IMR-90 (cell line): ENCODE measurements at regions not wholly inside any gene's neighbourhood (a gene's known extent, or its start where the extent isn't known, plus 50 kb on each side); places are given as distances from the start of the nearest gene placed in this dataset.

ENCODE experiments used
- ATAC-seq: fragments of 200-7000 bp; cut with Tn5 transposase; 2 replicates; pipeline ENCODE4 v1.9.1; 2020; ENCODE audit warnings: low read depth, mild to moderate bottlenecking, moderate library complexity
- BruUV-seq: library from RNA; stranded (reverse); fragments of 400-500 nt; replicated peaks from 2 replicates; lab custom pipeline; 2021; lab: Mats Ljungman, UMichigan
- CTCF ChIA-PET: fragments of 300-600 bp; formaldehyde crosslinking; extraction: SDS; loops from one replicate; lab custom pipeline; 2021; ENCODE audit warnings: antibody characterized with exemption; lab: Yijun Ruan, JAX
- POLR2A ChIA-PET: fragments of 300-600 bp; sonication (Branson Sonifier 250); formaldehyde crosslinking; loops from one replicate; lab custom pipeline; 2022; ENCODE audit warnings: antibody characterized with exemption; ENCODE audit not compliant: unreplicated experiment; lab: Charles Lee
- DNase-seq: peaks from one replicate; pipeline ENCODE4 v3.0.0; 2013
- H2AFZ ChIP-seq: replicated peaks from 2 replicates; pipeline ENCODE3; 2013; ENCODE audit warnings: low read length, mild to moderate bottlenecking; ENCODE audit not compliant: poor library complexity
- H2AK5ac ChIP-seq: 2 replicates; pipeline ENCODE4 v1.6.1; 2013; ENCODE audit warnings: low read depth, low read length, inconsistent platforms
- H2AK9ac ChIP-seq: replicated peaks from 2 replicates; pipeline ENCODE3; 2013; ENCODE audit warnings: mild to moderate bottlenecking, low read depth, low read length, moderate library complexity; ENCODE audit not compliant: poor library complexity
- H2BK120ac ChIP-seq: 2 replicates; pipeline ENCODE4 v1.6.1; 2013; ENCODE audit warnings: low read depth, low read length, inconsistent platforms
- H2BK15ac ChIP-seq: 3 replicates; pipeline ENCODE4 v1.6.1; 2013; ENCODE audit warnings: low read depth, low read length, inconsistent platforms
- H2BK20ac ChIP-seq: 2 replicates; pipeline ENCODE4 v1.6.1; 2013; ENCODE audit warnings: low read depth, mild to moderate bottlenecking, inconsistent platforms, low read length, moderate library complexity
- H2BK5ac ChIP-seq: 2 replicates; pipeline ENCODE4 v1.6.1; 2013; ENCODE audit warnings: mild to moderate bottlenecking, low read depth, low read length, inconsistent platforms; ENCODE audit not compliant: poor library complexity, severe bottlenecking
- H3K14ac ChIP-seq: replicated peaks from 2 replicates; pipeline ENCODE4 v1.6.1; 2013; ENCODE audit warnings: low read depth, low read length, inconsistent platforms
- H3K18ac ChIP-seq: 2 replicates; pipeline ENCODE4 v1.6.1; 2013; ENCODE audit warnings: low read depth, low read length, control low read depth
- H3K23ac ChIP-seq: 2 replicates; pipeline ENCODE4 v1.6.1; 2013; ENCODE audit warnings: low read depth, low read length, inconsistent platforms
- H3K27ac ChIP-seq: 2 replicates; pipeline ENCODE4 v1.5.1; 2013; ENCODE audit warnings: mild to moderate bottlenecking, control low read depth, low read length; ENCODE audit not compliant: insufficient read depth
- H3K27me3 ChIP-seq: 2 replicates; pipeline ENCODE4 v1.6.1; 2013; ENCODE audit warnings: low read length; ENCODE audit not compliant: control insufficient read depth, insufficient read depth
- H3K36me3 ChIP-seq: 2 replicates; pipeline ENCODE4 v1.6.1; 2013; ENCODE audit warnings: low read length, mixed read lengths; ENCODE audit not compliant: control insufficient read depth, insufficient read depth
- H3K4ac ChIP-seq: 2 replicates; pipeline ENCODE4 v1.6.1; 2013; ENCODE audit warnings: low read depth, low read length, inconsistent platforms
- H3K4me1 ChIP-seq: 2 replicates; pipeline ENCODE4 v1.6.1; 2013; ENCODE audit warnings: low read length, mixed read lengths; ENCODE audit not compliant: control insufficient read depth, insufficient read depth
- H3K4me2 ChIP-seq: 2 replicates; pipeline ENCODE4 v1.6.1; 2013; ENCODE audit warnings: low read depth, mild to moderate bottlenecking, control low read depth, low read length, moderate library complexity
- H3K4me3 ChIP-seq: 2 replicates; pipeline ENCODE4 v1.5.1; 2013; ENCODE audit warnings: low read depth, mild to moderate bottlenecking, control low read depth, low read length, moderate library complexity; ENCODE audit not compliant: insufficient read depth
- H3K56ac ChIP-seq: 2 replicates; pipeline ENCODE4 v1.6.1; 2013; ENCODE audit warnings: low read length, inconsistent platforms; ENCODE audit not compliant: insufficient read depth; ENCODE audit errors: extremely low read depth
- H3K79me1 ChIP-seq, 2 experiments: 2 replicates each; pipeline ENCODE4 v1.6.1; 2013; ENCODE audit warnings: low read length in 2 of 2, inconsistent platforms in 1 of 2, low read depth in 1 of 2
- H3K9ac ChIP-seq: 2 replicates; pipeline ENCODE4 v1.6.1; 2013; ENCODE audit warnings: low read depth, low read length, control low read depth
- H3K9me1 ChIP-seq: 2 replicates; pipeline ENCODE4 v1.6.1; 2013; ENCODE audit warnings: low read length, inconsistent platforms; ENCODE audit not compliant: insufficient read depth
- H3K9me3 ChIP-seq: 2 replicates; pipeline ENCODE4 v1.6.1; 2013; ENCODE audit warnings: low read length; ENCODE audit not compliant: control insufficient read depth, insufficient read depth
- H4K20me1 ChIP-seq: 2 replicates; pipeline ENCODE4 v1.6.1; 2013; ENCODE audit warnings: low read length, inconsistent platforms; ENCODE audit not compliant: insufficient read depth
- H4K5ac ChIP-seq: 2 replicates; pipeline ENCODE4 v1.6.1; 2013; ENCODE audit warnings: mild to moderate bottlenecking, low read depth, low read length, control low read depth
- H4K8ac ChIP-seq, 2 experiments: 2 replicates each; pipeline ENCODE4 v1.6.1; 2013; ENCODE audit warnings: low read depth in 2 of 2, low read length in 2 of 2, control low read depth in 1 of 2, inconsistent platforms in 1 of 2
- H4K91ac ChIP-seq: 2 replicates; pipeline ENCODE4 v1.6.1; 2013; ENCODE audit warnings: low read depth, low read length, inconsistent platforms; ENCODE audit not compliant: insufficient read depth
- BHLHE40 ChIP-seq: fragments of 150-350 bp; IDR thresholded peaks from 2 replicates; pipeline ENCODE4 v1.6.1; 2016; ENCODE audit warnings: mild to moderate bottlenecking, low read depth, low read length
- CEBPB ChIP-seq: IDR thresholded peaks from 2 replicates; pipeline ENCODE4 v1.6.1; 2012; ENCODE audit warnings: low read depth, low read length, improper control_type of control experiment
- MAFK ChIP-seq: IDR thresholded peaks from 2 replicates; pipeline ENCODE4 v1.6.1; 2012; ENCODE audit warnings: low read depth, low read length, improper control_type of control experiment
- MAZ ChIP-seq: IDR thresholded peaks from 2 replicates; pipeline ENCODE4 v1.6.1; 2012; ENCODE audit warnings: low read depth, mild to moderate bottlenecking, low read length, improper control_type of control experiment, moderate library complexity, borderline replicate concordance
- MXI1 ChIP-seq: IDR thresholded peaks from 2 replicates; pipeline ENCODE4 v1.6.1; 2012; ENCODE audit warnings: low read depth, mild to moderate bottlenecking, low read length, moderate library complexity, borderline replicate concordance
- NFE2L2 ChIP-seq: fragments of 150-350 bp; IDR thresholded peaks from 2 replicates; pipeline ENCODE4 v1.6.1; 2016; ENCODE audit warnings: low read depth, mild to moderate bottlenecking, low read length
- RCOR1 ChIP-seq: IDR thresholded peaks from 2 replicates; pipeline ENCODE4 v1.6.1; 2012; ENCODE audit warnings: mild to moderate bottlenecking, low read length, improper control_type of control experiment; ENCODE audit not compliant: insufficient replicate concordance
- RFX5 ChIP-seq: IDR thresholded peaks from 2 replicates; pipeline ENCODE4 v1.8.0; 2012; ENCODE audit warnings: low read depth, mild to moderate bottlenecking, low read length, moderate library complexity
- WGBS, 2 experiments: methylation state at CpG; one replicate each; pipeline versions ENCODE4 v1.1.5 to v1.1.7; 2013; ENCODE audit warnings: missing lambda C conversion rate in 2 of 2; ENCODE audit not compliant: insufficient read length in 1 of 2; ENCODE audit errors: extremely low coverage in 2 of 2; 5-methylcytosine and 5-hydroxymethylcytosine counted together
- dilution Hi-C: fragments of 300-500 bp; cut with HindIII; formaldehyde crosslinking; loops from one replicate; pipeline ENCODE4 v1.14.3; 2018; ENCODE audit warnings: low sequenced_read_pairs; ENCODE audit not compliant: unreplicated experiment
- in situ Hi-C: fragments of 300-500 bp; cut with MboI; formaldehyde crosslinking; loops from 3 replicates; pipeline ENCODE4 v1.14.3; 2019; ENCODE audit warnings: low sequenced_read_pairs, inconsistent platforms, mixed read lengths
- intact Hi-C: fragments of 100-400 bp; cut with micrococcal nuclease; formaldehyde crosslinking; loops from 2 replicates; pipeline ENCODE4 v1.10.0; 2022
- TF ChIP-seq, protein P1 (sequence below): fragments of 150-350 bp; IDR thresholded peaks from 2 replicates; pipeline ENCODE4 v1.6.1; 2016; ENCODE audit warnings: low read depth, mild to moderate bottlenecking, low read length, moderate library complexity, borderline replicate concordance

DNA sequence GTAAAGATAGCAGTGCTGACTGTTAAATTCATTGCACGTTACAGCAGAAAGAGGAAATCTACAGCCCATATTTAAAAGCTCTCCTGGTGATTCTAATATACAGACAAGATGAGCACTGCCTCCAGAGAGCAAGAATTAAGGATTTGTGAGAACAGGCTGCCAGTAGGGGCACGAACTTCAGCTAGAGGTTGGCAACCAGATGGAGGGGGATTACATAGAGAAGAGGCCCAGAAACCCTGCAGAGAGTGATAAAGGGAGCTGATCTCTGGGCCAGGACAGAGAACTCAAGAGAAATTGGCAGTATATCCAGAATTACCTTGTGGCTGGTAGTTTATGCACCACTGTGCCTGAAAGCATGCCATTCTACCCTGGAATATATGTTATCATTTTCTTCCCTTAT lies 144.8 kb downstream of the UFM1 start:
- dilution Hi-C loops = no loop called here
- TF ChIP-seq, protein P1, sequence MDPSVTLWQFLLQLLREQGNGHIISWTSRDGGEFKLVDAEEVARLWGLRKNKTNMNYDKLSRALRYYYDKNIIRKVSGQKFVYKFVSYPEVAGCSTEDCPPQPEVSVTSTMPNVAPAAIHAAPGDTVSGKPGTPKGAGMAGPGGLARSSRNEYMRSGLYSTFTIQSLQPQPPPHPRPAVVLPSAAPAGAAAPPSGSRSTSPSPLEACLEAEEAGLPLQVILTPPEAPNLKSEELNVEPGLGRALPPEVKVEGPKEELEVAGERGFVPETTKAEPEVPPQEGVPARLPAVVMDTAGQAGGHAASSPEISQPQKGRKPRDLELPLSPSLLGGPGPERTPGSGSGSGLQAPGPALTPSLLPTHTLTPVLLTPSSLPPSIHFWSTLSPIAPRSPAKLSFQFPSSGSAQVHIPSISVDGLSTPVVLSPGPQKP = no peak
- TF ChIP-seq MAZ (no peak), RCOR1 (no peak), MXI1 (no peak), BHLHE40 (no peak), NFE2L2 (no peak), CEBPB (no peak), MAFK (no peak), RFX5 (no peak)
- POLR2A ChIA-PET = no interaction called here
- Histone ChIP-seq H3K27ac (no peak overlapping the region), H3K4me3 (no peak overlapping the region), H3K23ac (no peak overlapping the region), H2AFZ (no peak overlapping the region), H2BK120ac (no peak overlapping the region), H2BK5ac (no peak overlapping the region), H4K5ac (no peak overlapping the region), H3K4ac (no peak overlapping the region), H3K9ac (no peak overlapping the region), H4K91ac (no peak overlapping the region), H3K27me3 (no peaks in the 10 kb centered on the region), H3K9me1 (no peaks in the 10 kb centered on the region), H2BK20ac (no peak overlapping the region), H3K9me3 (no peaks in the 10 kb centered on the region), H3K18ac (no peak overlapping the region), H2AK9ac (no peak overlapping the region), H3K36me3 (no peaks in the 10 kb centered on the region), H4K8ac (no peak overlapping the region), H3K14ac (no peak overlapping the region), H3K4me1 (no peaks in the 10 kb centered on the region), H2BK15ac (no peak overlapping the region), H4K20me1 (no peaks in the 10 kb centered on the region), H3K56ac (no peak overlapping the region), H3K79me1 (no peaks in the 10 kb centered on the region), H2AK5ac (no peak overlapping the region), H3K4me2 (no peak overlapping the region)
- CTCF ChIA-PET = interaction anchor here (0.7 kb wide), 1 partner anchor 16 kb away, joined by 3 read pairs; no protein-coding TSS in a partner anchor
- in situ Hi-C loops = no loop called here
- no TSS peak for BruUV-seq
- DNase-seq (no peak), ATAC-seq (no peak)
- WGBS, 2 experiments = no CpG with 5 or more reads among the region's 2 CpGs
- intact Hi-C loops = no loop called here
